HG02623 (cell line): ENCODE measurements at regions not wholly inside any gene's neighbourhood (a gene's known extent, or its start where the extent isn't known, plus 50 kb on each side); places are given as distances from the start of the nearest gene placed in this dataset.

ENCODE experiments used
- ATAC-seq: cut with Tn5 transposase; IDR thresholded peaks from one replicate; pipeline ENCODE4 v1.9.1; 2021; ENCODE audit warnings: moderate library complexity; ENCODE audit not compliant: unreplicated experiment

- no peak for ATAC-seq
These were observed 378.5 kb upstream of the SEMA6D start for GRCh38 chr15:47338771-47339170.

DNA sequence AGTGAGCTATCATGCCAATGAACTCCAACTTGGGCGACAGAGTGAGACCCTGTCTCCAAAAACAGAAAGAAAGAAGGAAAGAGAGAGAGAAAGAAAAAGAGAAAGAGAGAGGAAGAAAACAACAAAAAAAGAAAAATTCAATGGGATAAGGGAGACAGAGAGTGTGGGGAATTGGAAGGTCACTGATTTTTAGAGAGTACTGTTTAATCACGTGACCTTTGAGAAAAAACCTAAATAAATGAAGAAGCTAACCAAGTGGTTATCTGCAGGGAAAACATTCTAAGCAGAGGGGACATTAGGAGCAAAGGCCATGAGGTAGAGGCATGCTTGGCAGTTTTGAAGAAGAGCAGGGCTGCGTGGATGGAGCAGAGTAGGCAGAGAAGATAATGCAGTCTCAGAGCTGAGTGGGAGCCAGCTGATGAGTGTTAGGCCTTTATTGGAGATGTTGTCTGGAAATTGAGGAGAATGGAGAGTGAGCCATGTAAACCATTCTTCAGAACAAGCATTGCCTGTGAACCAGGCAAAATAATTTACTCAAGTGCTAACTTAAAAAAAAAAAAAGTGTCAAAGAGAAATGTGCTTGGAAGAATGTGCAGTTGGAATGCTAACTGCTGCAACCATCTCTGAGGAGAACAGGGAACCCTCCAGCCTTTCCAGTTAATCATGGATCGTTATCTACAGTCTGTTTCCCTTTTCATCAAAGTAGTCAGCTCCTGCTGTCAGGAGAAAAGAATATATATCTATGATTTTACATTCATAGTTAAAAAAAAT lies 377.3 kb upstream of the SEMA6D start:
- no peak for ATAC-seq

DNA sequence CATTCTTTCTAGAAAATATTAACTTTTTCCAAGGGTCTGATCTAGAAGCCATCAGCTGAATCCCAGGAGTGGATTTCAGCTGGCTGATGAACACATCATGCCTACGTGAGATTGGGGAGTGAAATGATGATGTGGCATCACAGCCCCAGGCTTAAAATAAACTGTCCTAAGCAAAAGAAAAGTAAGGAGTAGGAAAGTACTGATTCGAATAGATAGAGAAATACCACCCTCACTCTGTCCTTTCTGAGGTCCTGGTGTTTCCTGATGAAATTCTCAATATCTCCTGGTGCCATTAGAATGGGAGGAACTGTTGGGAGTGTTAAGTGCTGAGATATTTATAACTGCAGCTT lies 376.8 kb upstream of the SEMA6D start:
- ATAC-seq = no peak

GRCh38 chr15:47349179-47349578 lies 368.1 kb upstream of the SEMA6D start:
- ATAC-seq = no peak

- no peak for ATAC-seq
These were observed 365.8 kb upstream of the SEMA6D start for GRCh38 chr15:47351501-47351900.

DNA sequence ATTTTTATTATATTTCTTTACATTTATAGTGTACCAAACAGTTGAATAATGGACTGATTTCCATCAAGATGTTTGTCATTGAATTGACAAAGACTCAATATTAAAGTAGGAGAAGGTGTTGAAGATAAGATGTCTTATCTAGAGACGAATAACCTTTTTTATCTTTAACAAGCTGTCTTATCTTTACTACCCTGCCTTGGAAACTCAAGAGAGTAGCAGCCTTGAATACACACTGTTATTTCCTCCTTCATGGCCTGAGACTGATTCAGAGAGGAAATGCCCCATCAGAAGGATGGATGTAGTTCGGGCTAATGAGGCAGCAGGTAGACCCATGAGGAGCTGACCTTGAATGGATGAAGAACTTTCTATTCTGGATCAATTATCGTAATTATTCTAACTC lies 365.1 kb upstream of the SEMA6D start:
- no peak for ATAC-seq

DNA sequence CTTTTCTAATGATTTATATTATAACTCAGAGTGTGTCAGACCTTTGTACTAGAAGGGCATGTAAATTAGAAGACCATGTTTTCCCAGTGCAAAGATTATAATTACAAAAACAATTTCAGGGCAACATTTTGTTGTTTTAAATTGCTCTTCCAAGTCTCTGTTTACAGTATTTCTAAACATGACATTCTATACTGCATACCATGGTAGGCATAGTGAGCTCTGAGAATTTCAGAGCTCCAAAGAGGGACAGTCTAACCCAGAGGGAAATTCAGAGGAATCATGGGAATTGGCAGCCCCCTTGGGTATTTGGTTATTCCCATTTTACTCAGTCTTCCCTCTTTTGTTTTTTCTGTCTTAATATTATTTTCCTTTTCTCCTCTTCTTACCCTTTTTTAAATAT lies 361.5 kb upstream of the SEMA6D start:
- no peak for ATAC-seq

- ATAC-seq = no peak
These were observed 361.0 kb upstream of the SEMA6D start for GRCh38 chr15:47356297-47356696.

GRCh38 chr15:47358876-47359275 lies 358.4 kb upstream of the SEMA6D start:
- no peak for ATAC-seq

DNA sequence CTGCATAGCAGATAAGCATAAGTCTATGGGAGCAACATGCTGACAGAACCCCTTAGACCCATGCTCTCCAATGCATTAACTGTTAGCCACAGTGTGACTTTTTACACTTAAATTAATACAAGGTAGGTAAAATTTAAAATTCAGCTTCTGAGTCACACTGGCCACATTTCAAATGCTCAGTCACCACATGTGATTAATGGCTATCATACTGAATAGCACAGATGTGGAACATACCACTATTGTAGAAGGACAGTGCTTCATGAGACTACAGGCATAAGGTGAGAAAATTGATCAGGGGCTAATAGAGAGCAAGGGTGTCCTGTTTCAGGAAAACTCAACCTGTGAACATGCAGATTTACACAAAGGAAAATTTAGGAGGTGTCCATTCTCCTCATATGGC lies 357.0 kb upstream of the SEMA6D start:
- no peak for ATAC-seq

- ATAC-seq = no peak
These were observed 355.0 kb upstream of the SEMA6D start for GRCh38 chr15:47362118-47362905.

- no peak for ATAC-seq
These were observed 353.7 kb upstream of the SEMA6D start for GRCh38 chr15:47363653-47364052.

GRCh38 chr15:47364230-47365141 lies 352.8 kb upstream of the SEMA6D start:
- ATAC-seq = no peak

GRCh38 chr15:47366884-47367283 lies 350.4 kb upstream of the SEMA6D start:
- no peak for ATAC-seq

- ATAC-seq = no peak
These were observed 349.4 kb upstream of the SEMA6D start for GRCh38 chr15:47367726-47368390.

- no peak for ATAC-seq
These were observed 345.4 kb upstream of the SEMA6D start for GRCh38 chr15:47371939-47372338.

- no peak for ATAC-seq
These were observed 343.1 kb upstream of the SEMA6D start for GRCh38 chr15:47374222-47374621.

DNA sequence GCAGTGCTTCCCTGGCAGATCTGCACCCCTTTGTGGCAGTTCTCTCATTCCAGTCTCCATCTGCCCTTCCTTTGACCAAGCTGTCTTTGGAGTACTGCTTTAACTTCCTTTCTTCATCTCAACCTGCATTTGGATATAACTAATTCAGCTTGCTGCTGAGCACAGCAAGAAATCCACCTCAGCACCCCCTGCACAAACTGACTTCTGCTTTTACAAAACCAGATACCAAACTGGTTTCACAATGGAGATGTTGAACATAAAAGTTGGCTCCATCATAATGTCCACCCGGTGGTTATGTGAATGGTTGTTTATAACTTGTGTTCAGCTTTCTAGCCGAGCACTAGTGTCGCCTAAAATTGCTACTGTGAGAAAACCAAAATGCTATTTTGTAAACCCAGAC lies 341.1 kb upstream of the SEMA6D start:
- no peak for ATAC-seq

DNA sequence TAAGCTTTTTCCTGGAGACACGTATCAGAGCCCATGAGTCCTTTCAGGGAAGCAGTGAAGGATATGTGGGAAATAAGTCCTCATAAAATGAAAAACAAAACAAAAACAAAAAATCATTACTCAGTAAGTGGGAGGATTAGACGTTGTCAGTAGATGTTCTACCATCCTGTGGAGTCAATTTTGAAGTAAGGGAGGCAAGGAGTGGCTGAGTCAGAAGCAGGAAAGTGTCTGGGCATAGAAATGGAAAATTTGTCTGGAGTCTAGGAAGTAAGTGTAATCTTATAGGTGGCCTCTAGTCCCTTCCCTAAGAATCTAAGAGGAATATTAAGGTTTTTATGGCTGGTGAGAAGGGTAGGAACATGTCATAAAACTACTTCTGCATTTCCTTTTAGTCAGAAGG lies 339.8 kb upstream of the SEMA6D start:
- no peak for ATAC-seq

GRCh38 chr15:47378527-47378926 lies 338.8 kb upstream of the SEMA6D start:
- no peak for ATAC-seq

- ATAC-seq = no peak
These were observed 334.2 kb upstream of the SEMA6D start for GRCh38 chr15:47383102-47383501.
